PFSK-1 (cell line): ENCODE measurements at regions not wholly inside any gene's neighbourhood (a gene's known extent, or its start where the extent isn't known, plus 50 kb on each side); places are given as distances from the start of the nearest gene placed in this dataset.

ENCODE experiments used
- FOXP2 ChIP-seq: optimal IDR thresholded peaks from 2 replicates; pipeline ENCODE3; 2011; ENCODE audit warnings: borderline replicate concordance, control low read depth, inconsistent platforms; ENCODE audit not compliant: insufficient read depth; ENCODE audit errors: extremely low read length, extremely low read depth
- POLR2AphosphoS5 ChIP-seq: IDR thresholded peaks from 2 replicates; pipeline ENCODE4 v1.6.1; 2012; ENCODE audit warnings: low read depth, mild to moderate bottlenecking, control low read depth, low read length, moderate library complexity
- REST ChIP-seq, 2 experiments: IDR thresholded peaks; 2 replicates each; pipeline versions ENCODE4 v1.6.1 to v1.8.0; 2011 to 2012; ENCODE audit warnings: low read depth in 2 of 2, low read length in 2 of 2, control low read depth in 1 of 2, inconsistent platforms in 1 of 2, mild to moderate bottlenecking in 1 of 2, moderate library complexity in 1 of 2; ENCODE audit not compliant: insufficient read depth in 1 of 2
- TAF1 ChIP-seq: IDR thresholded peaks from 2 replicates; pipeline ENCODE4 v1.6.1; 2012; ENCODE audit warnings: low read length, control low read depth, borderline replicate concordance; ENCODE audit not compliant: insufficient read depth

GRCh38 chr14:53888535-53889386 is 67.9 kb downstream of the BMP4 start:
- TF ChIP-seq TAF1 (no peak), REST (IDR thresholded peaks at IDR 0.05; ENCODE audit: insufficient read depth in 1 of 2, low read depth in 2 of 2, low read length in 2 of 2) (no peak), POLR2AphosphoS5 (no peak), FOXP2 (no peak)
